ENCODE measurements at regions not wholly inside any gene's neighbourhood (a gene's known extent, or its start where the extent isn't known, plus 50 kb on each side); places are given as distances from the start of the nearest gene placed in this dataset.

DNA sequence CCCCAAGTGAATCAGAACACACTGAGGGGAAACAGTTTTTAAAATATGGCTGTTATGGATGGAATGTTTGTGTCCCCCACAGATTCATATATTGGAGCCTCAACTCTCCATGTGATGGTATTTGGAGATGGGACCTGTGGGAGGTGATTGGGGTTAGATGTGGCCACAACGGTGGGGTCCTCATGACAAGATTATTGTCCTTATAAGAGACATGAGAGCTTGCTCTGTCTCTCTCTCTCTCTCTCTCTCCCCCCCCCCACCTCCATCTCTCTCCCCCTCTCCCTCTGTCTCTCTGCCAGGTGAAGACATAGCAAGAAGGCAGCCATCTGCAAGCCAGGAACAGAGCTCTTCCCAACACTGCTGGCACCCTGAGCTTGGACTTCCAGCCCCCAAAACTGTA is 315.8 kb upstream of the MGMT start:
- Histone ChIP-seq H3K27me3 (ENCODE audit: control insufficient read depth in 4 of 4, insufficient read depth in 4 of 4, low read length in 3 of 4) (no peaks in the 10 kb centered on the region), H3K36me3 (ENCODE audit: control insufficient read depth in 4 of 4, insufficient read depth in 3 of 4, low read depth in 1 of 4, low read length in 3 of 4) (no peaks in the 10 kb centered on the region), H3K4me3 (ENCODE audit: low read depth in 1 of 3, low read length in 3 of 3) (no peak overlapping the region), H3K9me3 (ENCODE audit: control insufficient read depth in 4 of 4, low read length in 3 of 4) (no peaks in the 10 kb centered on the region), H3K27ac (ENCODE audit: low read depth in 1 of 2, low read length in 2 of 2) (no peak overlapping the region), H3K9ac (ENCODE audit: low read depth in 1 of 2, low read length in 2 of 2) (no peak overlapping the region), H3K4me1 (ENCODE audit: control insufficient read depth in 4 of 4, insufficient read depth in 4 of 4, low read length in 3 of 4) (no peaks in the 10 kb centered on the region)
- DNase-seq (ENCODE audit: low spot score): no peak
- TF ChIP-seq, protein P1, sequence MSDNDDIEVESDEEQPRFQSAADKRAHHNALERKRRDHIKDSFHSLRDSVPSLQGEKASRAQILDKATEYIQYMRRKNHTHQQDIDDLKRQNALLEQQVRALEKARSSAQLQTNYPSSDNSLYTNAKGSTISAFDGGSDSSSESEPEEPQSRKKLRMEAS (IDR thresholded peaks at IDR 0.05): no peak
- TF ChIP-seq, protein P2, sequence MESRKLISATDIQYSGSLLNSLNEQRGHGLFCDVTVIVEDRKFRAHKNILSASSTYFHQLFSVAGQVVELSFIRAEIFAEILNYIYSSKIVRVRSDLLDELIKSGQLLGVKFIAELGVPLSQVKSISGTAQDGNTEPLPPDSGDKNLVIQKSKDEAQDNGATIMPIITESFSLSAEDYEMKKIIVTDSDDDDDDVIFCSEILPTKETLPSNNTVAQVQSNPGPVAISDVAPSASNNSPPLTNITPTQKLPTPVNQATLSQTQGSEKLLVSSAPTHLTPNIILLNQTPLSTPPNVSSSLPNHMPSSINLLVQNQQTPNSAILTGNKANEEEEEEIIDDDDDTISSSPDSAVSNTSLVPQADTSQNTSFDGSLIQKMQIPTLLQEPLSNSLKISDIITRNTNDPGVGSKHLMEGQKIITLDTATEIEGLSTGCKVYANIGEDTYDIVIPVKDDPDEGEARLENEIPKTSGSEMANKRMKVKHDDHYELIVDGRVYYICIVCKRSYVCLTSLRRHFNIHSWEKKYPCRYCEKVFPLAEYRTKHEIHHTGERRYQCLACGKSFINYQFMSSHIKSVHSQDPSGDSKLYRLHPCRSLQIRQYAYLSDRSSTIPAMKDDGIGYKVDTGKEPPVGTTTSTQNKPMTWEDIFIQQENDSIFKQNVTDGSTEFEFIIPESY (IDR thresholded peaks at IDR 0.05): no peak
- TF ChIP-seq FOXA1 (IDR thresholded peaks at IDR 0.05): no peak
- no peak for TF ChIP-seq FOXA2 (IDR thresholded peaks at IDR 0.05)
- TF ChIP-seq, protein P3, sequence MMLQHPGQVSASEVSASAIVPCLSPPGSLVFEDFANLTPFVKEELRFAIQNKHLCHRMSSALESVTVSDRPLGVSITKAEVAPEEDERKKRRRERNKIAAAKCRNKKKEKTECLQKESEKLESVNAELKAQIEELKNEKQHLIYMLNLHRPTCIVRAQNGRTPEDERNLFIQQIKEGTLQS (IDR thresholded peaks at IDR 0.05): no peak
- no peak for TF ChIP-seq HNF4A (conservative IDR thresholded peaks at IDR 0.05)
- no peak for TF ChIP-seq EGR1 (IDR thresholded peaks at IDR 0.05; ENCODE audit: low read depth in 2 of 2)
- TF ChIP-seq, protein P4, sequence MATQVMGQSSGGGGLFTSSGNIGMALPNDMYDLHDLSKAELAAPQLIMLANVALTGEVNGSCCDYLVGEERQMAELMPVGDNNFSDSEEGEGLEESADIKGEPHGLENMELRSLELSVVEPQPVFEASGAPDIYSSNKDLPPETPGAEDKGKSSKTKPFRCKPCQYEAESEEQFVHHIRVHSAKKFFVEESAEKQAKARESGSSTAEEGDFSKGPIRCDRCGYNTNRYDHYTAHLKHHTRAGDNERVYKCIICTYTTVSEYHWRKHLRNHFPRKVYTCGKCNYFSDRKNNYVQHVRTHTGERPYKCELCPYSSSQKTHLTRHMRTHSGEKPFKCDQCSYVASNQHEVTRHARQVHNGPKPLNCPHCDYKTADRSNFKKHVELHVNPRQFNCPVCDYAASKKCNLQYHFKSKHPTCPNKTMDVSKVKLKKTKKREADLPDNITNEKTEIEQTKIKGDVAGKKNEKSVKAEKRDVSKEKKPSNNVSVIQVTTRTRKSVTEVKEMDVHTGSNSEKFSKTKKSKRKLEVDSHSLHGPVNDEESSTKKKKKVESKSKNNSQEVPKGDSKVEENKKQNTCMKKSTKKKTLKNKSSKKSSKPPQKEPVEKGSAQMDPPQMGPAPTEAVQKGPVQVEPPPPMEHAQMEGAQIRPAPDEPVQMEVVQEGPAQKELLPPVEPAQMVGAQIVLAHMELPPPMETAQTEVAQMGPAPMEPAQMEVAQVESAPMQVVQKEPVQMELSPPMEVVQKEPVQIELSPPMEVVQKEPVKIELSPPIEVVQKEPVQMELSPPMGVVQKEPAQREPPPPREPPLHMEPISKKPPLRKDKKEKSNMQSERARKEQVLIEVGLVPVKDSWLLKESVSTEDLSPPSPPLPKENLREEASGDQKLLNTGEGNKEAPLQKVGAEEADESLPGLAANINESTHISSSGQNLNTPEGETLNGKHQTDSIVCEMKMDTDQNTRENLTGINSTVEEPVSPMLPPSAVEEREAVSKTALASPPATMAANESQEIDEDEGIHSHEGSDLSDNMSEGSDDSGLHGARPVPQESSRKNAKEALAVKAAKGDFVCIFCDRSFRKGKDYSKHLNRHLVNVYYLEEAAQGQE (IDR thresholded peaks at IDR 0.05): no peak
- TF ChIP-seq HNF4G (IDR thresholded peaks at IDR 0.05): no peak
- TF ChIP-seq NR2F2 (IDR thresholded peaks at IDR 0.05): no peak
- no peak for TF ChIP-seq TAF1 (conservative IDR thresholded peaks at IDR 0.05)
- no peak for TF ChIP-seq RAD21 (IDR thresholded peaks at IDR 0.05)
- TF ChIP-seq, protein P5, sequence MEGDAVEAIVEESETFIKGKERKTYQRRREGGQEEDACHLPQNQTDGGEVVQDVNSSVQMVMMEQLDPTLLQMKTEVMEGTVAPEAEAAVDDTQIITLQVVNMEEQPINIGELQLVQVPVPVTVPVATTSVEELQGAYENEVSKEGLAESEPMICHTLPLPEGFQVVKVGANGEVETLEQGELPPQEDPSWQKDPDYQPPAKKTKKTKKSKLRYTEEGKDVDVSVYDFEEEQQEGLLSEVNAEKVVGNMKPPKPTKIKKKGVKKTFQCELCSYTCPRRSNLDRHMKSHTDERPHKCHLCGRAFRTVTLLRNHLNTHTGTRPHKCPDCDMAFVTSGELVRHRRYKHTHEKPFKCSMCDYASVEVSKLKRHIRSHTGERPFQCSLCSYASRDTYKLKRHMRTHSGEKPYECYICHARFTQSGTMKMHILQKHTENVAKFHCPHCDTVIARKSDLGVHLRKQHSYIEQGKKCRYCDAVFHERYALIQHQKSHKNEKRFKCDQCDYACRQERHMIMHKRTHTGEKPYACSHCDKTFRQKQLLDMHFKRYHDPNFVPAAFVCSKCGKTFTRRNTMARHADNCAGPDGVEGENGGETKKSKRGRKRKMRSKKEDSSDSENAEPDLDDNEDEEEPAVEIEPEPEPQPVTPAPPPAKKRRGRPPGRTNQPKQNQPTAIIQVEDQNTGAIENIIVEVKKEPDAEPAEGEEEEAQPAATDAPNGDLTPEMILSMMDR (IDR thresholded peaks at IDR 0.05; ENCODE audit: low read depth, low read length, missing input control): no peak
- no peak for TF ChIP-seq SP1 (IDR thresholded peaks at IDR 0.05)
- no peak for TF ChIP-seq JUND (IDR thresholded peaks at IDR 0.05)
- TF ChIP-seq RXRA (IDR thresholded peaks at IDR 0.05): no peak
- TF ChIP-seq GABPA (IDR thresholded peaks at IDR 0.05 in 1 of 2, conservative IDR thresholded peaks at IDR 0.05 in 1 of 2): no peak
- TF ChIP-seq YY1 (IDR thresholded peaks at IDR 0.05): no peak
- 72% methylated on average over 1 of the region's 1 CpG for WGBS

All from liver (tissue), 8 donors.